Pancreas (tissue), 10 donors: ENCODE measurements at regions not wholly inside any gene's neighbourhood (a gene's known extent, or its start where the extent isn't known, plus 50 kb on each side); places are given as distances from the start of the nearest gene placed in this dataset.

Source experiments
- ATAC-seq, 4 donors: fragments of 200-7000 bp; cut with Tn5 transposase; one replicate each; pipeline versions ENCODE4 v1.8.0 to v1.9.1; 2020; ENCODE audit warnings: mild to moderate bottlenecking in 4 of 4, moderate library complexity in 4 of 4
- DNase-seq, 6 donors: peaks; one replicate each; pipeline ENCODE4 v3.0.0-alpha.2; 2020
- FAIRE-seq: peaks from 2 replicates; lab custom pipeline; 2012; peaks lifted over from hg19 to GRCh38; lab: Jason Lieb, UNC
- H3K27ac ChIP-seq, 4 donors: fragments of 200-600 bp; sonication (generic); 1 replicate in 3 of 4; 2 replicates in 1 of 4; pipeline versions ENCODE4 v1.5.0 to v1.8.0; 2020
- H3K27me3 ChIP-seq, 4 donors: fragments of 200-600 bp; one replicate each; pipeline ENCODE4 v1.8.0; 2021
- H3K36me3 ChIP-seq, 3 donors: fragments of 200-600 bp; sonication (generic) in 1 of 3; one replicate each; pipeline versions ENCODE4 v1.5.0 to v1.8.0; 2020 to 2021
- H3K4me1 ChIP-seq, 3 donors: fragments of 200-600 bp; one replicate each; pipeline ENCODE4 v1.8.0; 2021
- H3K4me3 ChIP-seq, 4 donors: fragments of 200-600 bp; sonication (generic) in 2 of 4; one replicate each; pipeline versions ENCODE4 v1.5.0 to v1.8.0; 2020 to 2021
- H3K9me3 ChIP-seq, 4 donors: fragments of 200-600 bp; one replicate each; pipeline ENCODE4 v1.8.0; 2021
- WGBS, 2 donors: extraction: QIAGEN DNeasy Blood & Tissue Kit; methylation state at CpG; one replicate each; pipeline ENCODE4 v1.1.7; 2013; 5-methylcytosine and 5-hydroxymethylcytosine counted together
- intact Hi-C, 3 donors: fragments of 100-400 bp; cut with DNase I; formaldehyde crosslinking; loops; one replicate each; pipeline versions ENCODE4 v1.11.1 to v1.14.2; 2022
- TF ChIP-seq, protein P1 (sequence below), 4 donors: fragments of 200-600 bp; sonication (generic) in 3 of 4; IDR thresholded peaks; one replicate each; pipeline versions ENCODE4 v1.5.0 to v1.8.0; 2021; ENCODE audit warnings: antibody characterized with exemption in 4 of 4
- donor health status: healthy with polysubstance abuse.
- donor health status: DM: no; HTN: no; CAD: no; lungs with moderate emphysema.
- donor health status: DM: no; HTN: no; CAD: no.
- donor health status: control.
- donor health status: control.
- donor health status: Bipolar disorder and iron deficiency.
- donor health status: DM: yes; HTN: yes; CAD: no.
- donor health status: DM: no; HTN: no; CAD: no.
- donor health status: DM: no; HTN: no; CAD: no.
- donor health status: DM: yes; HTN: yes; CAD: no.

DNA sequence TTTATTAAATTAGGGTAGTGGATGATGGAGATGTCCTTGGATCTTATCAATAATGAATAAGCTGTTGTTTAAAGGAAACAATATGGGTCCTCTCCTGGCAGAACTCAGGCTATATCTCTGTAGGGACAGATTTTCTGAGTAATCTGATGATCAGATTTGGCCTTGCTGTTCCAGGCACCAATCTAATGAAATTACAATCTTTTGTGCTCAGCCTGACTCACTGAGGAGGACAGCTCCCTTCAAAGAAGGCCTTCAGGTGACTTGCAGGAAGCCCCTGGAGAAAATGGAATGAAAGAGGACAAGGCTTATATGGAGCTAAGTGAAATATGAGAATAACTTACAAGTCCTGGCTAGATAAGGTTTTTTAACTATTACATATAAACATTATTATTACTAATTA, 486.4 kb upstream of the SORCS1 start:
- Histone ChIP-seq H3K9me3 (no peaks in the 10 kb centered on the region), H3K27ac (no peak overlapping the region), H3K27me3 (no peaks in the 10 kb centered on the region), H3K4me1 (peaks cover 0 to 6% (median 3%) of the 10 kb centered on the region in 3 donors), H3K4me3 (no peak overlapping the region), H3K36me3 (no peaks in the 10 kb centered on the region)
- DNase-seq, result no peak
- FAIRE-seq, result no peak
- intact Hi-C loops, result no loop called here
- TF ChIP-seq, protein P1, sequence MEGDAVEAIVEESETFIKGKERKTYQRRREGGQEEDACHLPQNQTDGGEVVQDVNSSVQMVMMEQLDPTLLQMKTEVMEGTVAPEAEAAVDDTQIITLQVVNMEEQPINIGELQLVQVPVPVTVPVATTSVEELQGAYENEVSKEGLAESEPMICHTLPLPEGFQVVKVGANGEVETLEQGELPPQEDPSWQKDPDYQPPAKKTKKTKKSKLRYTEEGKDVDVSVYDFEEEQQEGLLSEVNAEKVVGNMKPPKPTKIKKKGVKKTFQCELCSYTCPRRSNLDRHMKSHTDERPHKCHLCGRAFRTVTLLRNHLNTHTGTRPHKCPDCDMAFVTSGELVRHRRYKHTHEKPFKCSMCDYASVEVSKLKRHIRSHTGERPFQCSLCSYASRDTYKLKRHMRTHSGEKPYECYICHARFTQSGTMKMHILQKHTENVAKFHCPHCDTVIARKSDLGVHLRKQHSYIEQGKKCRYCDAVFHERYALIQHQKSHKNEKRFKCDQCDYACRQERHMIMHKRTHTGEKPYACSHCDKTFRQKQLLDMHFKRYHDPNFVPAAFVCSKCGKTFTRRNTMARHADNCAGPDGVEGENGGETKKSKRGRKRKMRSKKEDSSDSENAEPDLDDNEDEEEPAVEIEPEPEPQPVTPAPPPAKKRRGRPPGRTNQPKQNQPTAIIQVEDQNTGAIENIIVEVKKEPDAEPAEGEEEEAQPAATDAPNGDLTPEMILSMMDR (IDR thresholded peaks at IDR 0.05), result no peak
- ATAC-seq, result no peak

GRCh38 chr10:107649249-107649648, 484.7 kb upstream of the SORCS1 start:
- Histone ChIP-seq H3K4me1 (peaks cover 0 to 6% (median 2%) of the 10 kb centered on the region in 3 donors), H3K27me3 (no peaks in the 10 kb centered on the region), H3K36me3 (no peaks in the 10 kb centered on the region), H3K9me3 (no peaks in the 10 kb centered on the region), H3K4me3 (no peak overlapping the region), H3K27ac (no peak overlapping the region)
- no peak for ATAC-seq
- peak; percentile 95 for FAIRE-seq
- TF ChIP-seq, protein P1 (IDR thresholded peaks at IDR 0.05), result no peak
- intact Hi-C loops, result no loop called here
- 80 to 90% methylated on average over 4 of the region's 4 CpGs for WGBS, 2 donors
- DNase-seq, result no peak

GRCh38 chr10:107647462-107647861, 483.0 kb upstream of the SORCS1 start:
- no peak overlapping the region for H3K27ac ChIP-seq
- 49 to 67% methylated on average over 1 of the region's 1 CpG for WGBS, 2 donors
- H3K27me3 ChIP-seq, result no peaks in the 10 kb centered on the region
- intact Hi-C loops, result no loop called here
- no peak overlapping the region for H3K4me3 ChIP-seq
- ATAC-seq (no peak), FAIRE-seq (no peak), DNase-seq (no peak)
- no peaks in the 10 kb centered on the region for H3K4me1 ChIP-seq
- TF ChIP-seq, protein P1 (IDR thresholded peaks at IDR 0.05), result no peak
- H3K9me3 ChIP-seq, result no peaks in the 10 kb centered on the region
- no peaks in the 10 kb centered on the region for H3K36me3 ChIP-seq

- H3K36me3 ChIP-seq, result no peaks in the 10 kb centered on the region
- FAIRE-seq, result no peak
- TF ChIP-seq, protein P1 (IDR thresholded peaks at IDR 0.05), result no peak
- DNase-seq, result no peak
- ATAC-seq, result no peak
- H3K27ac ChIP-seq, result no peak overlapping the region
- intact Hi-C loops, result no loop called here
- no peaks in the 10 kb centered on the region for H3K27me3 ChIP-seq
- H3K4me1 ChIP-seq, result no peaks in the 10 kb centered on the region
- 67 to 70% methylated on average over 4 of the region's 4 CpGs for WGBS, 2 donors
- H3K4me3 ChIP-seq, result no peak overlapping the region
- no peaks in the 10 kb centered on the region for H3K9me3 ChIP-seq
Measured at GRCh38 chr10:107631876-107632275, 467.4 kb upstream of the SORCS1 start.

DNA sequence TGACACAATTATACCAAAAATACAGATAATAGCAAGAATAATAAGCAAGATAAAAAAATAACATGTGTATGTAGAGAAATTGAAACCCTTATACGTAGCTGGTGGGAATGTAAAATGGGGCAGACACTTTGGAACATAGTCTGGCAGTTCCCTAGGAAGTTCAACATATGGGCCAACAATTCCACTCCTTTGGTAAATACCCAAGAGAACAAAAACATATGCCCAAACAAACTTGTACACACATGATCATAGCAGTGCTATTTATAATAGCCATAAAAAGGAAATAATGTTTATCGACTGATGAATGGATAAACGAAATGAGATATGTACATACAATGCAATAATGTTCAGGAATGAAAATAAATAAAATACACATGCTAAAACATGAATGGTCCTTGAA, 462.4 kb upstream of the SORCS1 start:
- ATAC-seq, result no peak

More for the DNA sequence above, 462.4 kb upstream of the SORCS1 start:
- Histone ChIP-seq H3K27me3 (no peaks in the 10 kb centered on the region), H3K9me3 (no peaks in the 10 kb centered on the region), H3K27ac (no peak overlapping the region), H3K4me3 (no peak overlapping the region), H3K4me1 (no peaks in the 10 kb centered on the region), H3K36me3 (no peaks in the 10 kb centered on the region)
- no peak for DNase-seq
- TF ChIP-seq, protein P1 (IDR thresholded peaks at IDR 0.05), result no peak
- 72 to 80% methylated on average over 3 of the region's 3 CpGs for WGBS, 2 donors
- no peak for FAIRE-seq
- intact Hi-C loops, result no loop called here
